Ovary (tissue), 7 donors: ENCODE measurements at regions not wholly inside any gene's neighbourhood (a gene's known extent, or its start where the extent isn't known, plus 50 kb on each side); places are given as distances from the start of the nearest gene placed in this dataset.

Experiments used
- DNase-seq, 5 donors: peaks; one replicate each; pipeline ENCODE4 v3.0.0-alpha.2; 2019 to 2020
- H3K27ac ChIP-seq, 2 donors: fragments of 200-600 bp; one replicate each; pipeline versions ENCODE4 v1.5.1 to v1.8.0; 2019 to 2022
- H3K27me3 ChIP-seq: fragments of 200-600 bp; one replicate; pipeline ENCODE4 v1.8.0; 2022
- H3K36me3 ChIP-seq: fragments of 200-600 bp; sonication (generic); one replicate; pipeline ENCODE4 v1.5.1; 2019
- H3K4me1 ChIP-seq: one replicate; pipeline ENCODE4 v1.8.1; 2013; ENCODE audit warnings: mild to moderate bottlenecking, moderate library complexity; ENCODE audit not compliant: insufficient read depth
- H3K4me3 ChIP-seq: fragments of 200-600 bp; sonication (generic); one replicate; pipeline ENCODE4 v1.5.1; 2017
- H3K9me3 ChIP-seq, 2 donors: fragments of 200-600 bp in 1 of 2; sonication (generic) in 1 of 2; one replicate each; pipeline versions ENCODE4 v1.5.1 to v1.8.1; 2013 to 2019; ENCODE audit warnings: mild to moderate bottlenecking in 1 of 2, moderate library complexity in 1 of 2
- EP300 ChIP-seq: sonication (generic); formaldehyde crosslinking; IDR thresholded peaks from one replicate; pipeline ENCODE4 v1.6.1; 2017; ENCODE audit warnings: antibody characterized with exemption
- POLR2A ChIP-seq: fragments of 450-650 bp; IDR thresholded peaks from one replicate; pipeline ENCODE4 v1.6.1; 2017; ENCODE audit warnings: antibody characterized with exemption, mild to moderate bottlenecking, moderate library complexity
- WGBS, 3 donors: extraction: QIAGEN DNeasy Blood & Tissue Kit in 1 of 3; methylation state at CpG; one replicate each; pipeline versions ENCODE4 v1.1.5 to v1.1.7; 2013 to 2017; 5-methylcytosine and 5-hydroxymethylcytosine counted together
- intact Hi-C, 4 donors: fragments of 100-400 bp; cut with DNase I; formaldehyde crosslinking; loops; one replicate each; pipeline versions ENCODE4 v1.11.0 to v1.15.1; 2022 to 2023
- TF ChIP-seq, protein P1 (sequence below), 3 donors: fragments of 450-650 bp in 2 of 3; fragments of 200-600 bp in 1 of 3; IDR thresholded peaks; one replicate each; pipeline versions ENCODE4 v1.5.1 to v1.8.0; 2016 to 2022; ENCODE audit warnings: antibody characterized with exemption in 3 of 3, mild to moderate bottlenecking in 1 of 3
- donor health status: DM: no; HTN: no; CAD: no; lungs with moderate emphysema.
- donor health status: DM: no; HTN: no; CAD: no.
- donor health status: Bipolar disorder and iron deficiency.
- donor health status: DM: no; HTN: no; CAD: no.
- donor health status: DM: yes; HTN: yes; CAD: no.

DNA sequence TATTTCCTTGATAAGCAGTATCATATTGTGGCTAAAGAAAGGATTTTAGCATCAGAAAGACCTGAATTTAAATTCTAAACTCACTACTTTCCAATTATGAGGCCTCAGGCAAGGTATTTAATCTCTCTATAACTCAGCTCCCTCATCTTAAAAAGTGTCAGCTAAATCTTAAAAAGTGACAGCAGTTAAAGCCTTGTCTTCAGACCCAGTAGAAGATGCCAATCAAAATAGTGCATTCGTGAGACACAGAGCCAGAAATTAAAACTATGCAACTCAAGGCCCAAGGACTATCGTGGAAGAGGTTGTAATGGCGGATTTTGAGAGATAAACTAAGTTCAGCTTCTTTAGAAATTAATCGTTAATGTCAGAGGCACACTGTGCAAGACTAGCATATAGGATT lies 677.5 kb upstream of the BRINP3 start:
- DNase-seq = no peak
- Histone ChIP-seq H3K27me3 (no peaks in the 10 kb centered on the region), H3K4me3 (no peak overlapping the region), H3K9me3 (no peaks in the 10 kb centered on the region), H3K4me1 (no peaks in the 10 kb centered on the region), H3K36me3 (no peaks in the 10 kb centered on the region), H3K27ac (no peak overlapping the region)
- 49 to 69% (median 56%) methylated on average over 4 of the region's 4 CpGs for WGBS, 3 donors
- intact Hi-C loops = no loop called here
- TF ChIP-seq POLR2A = no peak
- no peak for TF ChIP-seq EP300
- TF ChIP-seq, protein P1, sequence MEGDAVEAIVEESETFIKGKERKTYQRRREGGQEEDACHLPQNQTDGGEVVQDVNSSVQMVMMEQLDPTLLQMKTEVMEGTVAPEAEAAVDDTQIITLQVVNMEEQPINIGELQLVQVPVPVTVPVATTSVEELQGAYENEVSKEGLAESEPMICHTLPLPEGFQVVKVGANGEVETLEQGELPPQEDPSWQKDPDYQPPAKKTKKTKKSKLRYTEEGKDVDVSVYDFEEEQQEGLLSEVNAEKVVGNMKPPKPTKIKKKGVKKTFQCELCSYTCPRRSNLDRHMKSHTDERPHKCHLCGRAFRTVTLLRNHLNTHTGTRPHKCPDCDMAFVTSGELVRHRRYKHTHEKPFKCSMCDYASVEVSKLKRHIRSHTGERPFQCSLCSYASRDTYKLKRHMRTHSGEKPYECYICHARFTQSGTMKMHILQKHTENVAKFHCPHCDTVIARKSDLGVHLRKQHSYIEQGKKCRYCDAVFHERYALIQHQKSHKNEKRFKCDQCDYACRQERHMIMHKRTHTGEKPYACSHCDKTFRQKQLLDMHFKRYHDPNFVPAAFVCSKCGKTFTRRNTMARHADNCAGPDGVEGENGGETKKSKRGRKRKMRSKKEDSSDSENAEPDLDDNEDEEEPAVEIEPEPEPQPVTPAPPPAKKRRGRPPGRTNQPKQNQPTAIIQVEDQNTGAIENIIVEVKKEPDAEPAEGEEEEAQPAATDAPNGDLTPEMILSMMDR (IDR thresholded peaks at IDR 0.05) = no peak

DNA sequence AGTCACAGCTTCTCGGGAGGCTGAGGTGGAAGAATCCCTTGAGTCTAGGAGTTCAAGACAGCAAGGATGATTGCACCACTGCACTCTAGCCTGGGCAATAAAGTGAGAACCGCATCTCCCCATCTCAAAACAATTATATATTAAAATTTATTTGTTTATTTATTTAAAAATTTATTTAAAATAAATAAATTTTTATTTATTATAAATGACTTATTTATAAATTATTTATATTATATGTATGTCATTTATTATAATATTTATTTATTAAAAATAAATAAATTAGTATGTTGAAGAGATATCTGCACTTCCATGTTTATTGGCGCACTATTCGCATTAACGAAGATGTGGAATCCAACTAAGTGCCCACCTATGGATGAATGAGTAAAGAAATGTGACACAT lies 683.2 kb upstream of the BRINP3 start:
- Histone ChIP-seq H3K36me3 (no peaks in the 10 kb centered on the region), H3K4me1 (no peaks in the 10 kb centered on the region), H3K9me3 (no peaks in the 10 kb centered on the region), H3K4me3 (no peak overlapping the region), H3K27ac (no peak overlapping the region), H3K27me3 (no peaks in the 10 kb centered on the region)
- TF ChIP-seq POLR2A (no peak), EP300 (no peak)
- TF ChIP-seq, protein P1 (IDR thresholded peaks at IDR 0.05) = no peak
- intact Hi-C loops = no loop called here
- WGBS, 3 donors = 96 to 98% (median 98%) methylated on average over 5 of the region's 5 CpGs
- DNase-seq = no peak

DNA sequence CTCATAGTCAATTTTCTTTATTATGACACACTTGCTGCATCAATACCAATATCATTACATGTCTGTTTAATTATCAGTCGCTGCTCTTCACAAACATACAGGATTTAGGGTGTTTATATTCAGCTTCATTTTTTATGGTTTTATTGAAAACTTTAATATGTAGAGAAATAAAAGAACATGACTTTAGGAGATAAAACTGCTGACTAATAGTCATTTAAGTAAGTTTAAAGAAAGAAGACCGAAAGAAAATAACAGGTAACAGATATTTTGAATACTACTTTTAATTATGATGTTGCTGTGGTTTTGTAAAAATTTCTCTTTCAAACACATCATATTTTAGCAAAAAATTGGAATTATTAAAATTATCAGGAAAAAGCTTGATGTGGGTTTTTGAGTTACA lies 685.1 kb upstream of the BRINP3 start:
- no peak overlapping the region for H3K4me3 ChIP-seq
- no peaks in the 10 kb centered on the region for H3K4me1 ChIP-seq
- intact Hi-C loops = no loop called here
- WGBS, 3 donors = 67 to 88% (median 86%) methylated on average over 2 of the region's 2 CpGs
- TF ChIP-seq EP300 (no peak), POLR2A (no peak)
- TF ChIP-seq, protein P1 (IDR thresholded peaks at IDR 0.05) = no peak
- H3K36me3 ChIP-seq = no peaks in the 10 kb centered on the region
- DNase-seq = no peak
- H3K27ac ChIP-seq = no peak overlapping the region
- H3K9me3 ChIP-seq = no peaks in the 10 kb centered on the region
- H3K27me3 ChIP-seq = no peaks in the 10 kb centered on the region

DNA sequence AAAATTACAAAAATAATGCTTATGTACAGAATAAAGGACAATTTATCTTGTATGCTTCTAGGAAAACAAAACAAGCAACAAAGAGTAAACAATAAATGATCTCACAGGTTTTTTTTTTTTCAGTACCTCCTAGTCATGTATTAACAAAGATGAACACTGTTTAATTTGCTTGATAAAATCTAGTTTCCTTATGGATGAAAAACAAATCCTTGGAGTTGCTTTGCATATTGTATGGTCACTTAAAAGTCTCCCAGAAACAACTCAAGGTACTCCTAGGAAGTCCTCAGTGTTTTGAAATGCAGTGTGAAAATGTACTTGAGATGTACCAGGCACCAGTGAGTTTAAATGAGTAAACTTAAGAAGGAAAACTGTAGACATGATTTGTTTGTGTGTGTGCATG lies 686.0 kb upstream of the BRINP3 start:
- no peaks in the 10 kb centered on the region for H3K9me3 ChIP-seq
- no peak overlapping the region for H3K4me3 ChIP-seq
- DNase-seq = no peak
- no peaks in the 10 kb centered on the region for H3K4me1 ChIP-seq
- TF ChIP-seq, protein P1 (IDR thresholded peaks at IDR 0.05) = no peak
- TF ChIP-seq EP300 (no peak), POLR2A (no peak)
- no peaks in the 10 kb centered on the region for H3K27me3 ChIP-seq
- H3K27ac ChIP-seq = no peak overlapping the region
- intact Hi-C loops = no loop called here
- H3K36me3 ChIP-seq = no peaks in the 10 kb centered on the region

DNA sequence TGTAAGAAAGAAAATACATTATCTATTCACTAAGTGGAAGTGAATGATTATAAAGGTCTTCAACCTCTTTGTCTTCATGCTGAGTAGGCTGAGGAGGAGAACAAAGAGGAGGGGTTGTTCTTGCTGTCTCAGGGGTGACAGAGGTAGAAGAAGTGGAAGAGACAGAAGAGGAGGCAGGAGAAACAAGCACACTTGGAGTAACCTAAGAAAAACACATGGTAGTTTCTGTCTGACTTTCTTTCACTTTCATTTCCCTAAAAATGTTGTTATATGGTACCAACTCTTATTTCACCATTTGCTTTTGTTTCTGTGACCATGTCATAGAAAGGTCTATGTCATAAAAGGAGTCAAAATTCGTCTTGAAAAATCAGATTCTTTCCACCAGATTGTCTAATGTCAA lies 696.6 kb upstream of the BRINP3 start:
- Histone ChIP-seq H3K27ac (no peak overlapping the region), H3K27me3 (no peaks in the 10 kb centered on the region), H3K9me3 (no peaks in the 10 kb centered on the region), H3K4me1 (no peaks in the 10 kb centered on the region), H3K4me3 (no peak overlapping the region), H3K36me3 (no peaks in the 10 kb centered on the region)
- WGBS, 3 donors = 28 to 30% (median 29%) methylated on average over 1 of the region's 1 CpG
- no peak for DNase-seq
- intact Hi-C loops = no loop called here
- TF ChIP-seq EP300 (no peak), POLR2A (no peak)
- TF ChIP-seq, protein P1 (IDR thresholded peaks at IDR 0.05) = no peak
